ENCODE measurements at regions not wholly inside any gene's neighbourhood (a gene's known extent, or its start where the extent isn't known, plus 50 kb on each side); places are given as distances from the start of the nearest gene placed in this dataset.

DNA sequence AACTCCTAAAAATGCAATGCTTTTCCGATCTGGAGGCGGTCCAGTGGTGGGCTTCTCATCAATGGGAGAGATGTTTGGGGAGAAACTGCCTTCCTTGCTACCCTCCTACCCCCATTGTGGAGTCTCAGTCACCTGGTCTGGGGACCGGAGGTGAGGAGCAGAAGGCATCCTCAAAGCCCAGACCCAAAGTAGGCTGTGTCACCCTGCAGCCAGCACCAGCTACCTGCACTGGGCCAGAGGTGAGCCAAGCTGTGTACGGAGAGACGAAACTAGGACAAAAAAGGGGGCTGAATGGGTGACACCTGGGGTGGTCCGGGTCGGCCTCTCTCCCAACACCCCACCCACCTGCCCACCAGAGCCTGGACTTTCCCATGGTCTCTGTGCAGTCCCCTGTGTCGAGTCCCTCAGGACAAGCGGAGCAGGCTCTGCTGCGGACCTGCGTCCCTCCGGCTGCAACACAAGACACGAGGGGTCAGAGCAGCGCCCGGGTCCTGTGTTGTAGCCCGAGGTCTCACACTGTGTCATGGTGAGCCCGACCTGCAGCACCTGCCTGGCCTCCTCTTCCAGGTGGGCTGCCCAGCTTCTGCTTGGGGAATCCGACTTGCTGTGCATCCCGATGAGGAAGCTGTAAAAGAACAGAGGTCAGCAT lies 68.0 kb upstream of the RMP24 start:
- TF ChIP-seq, protein P1, sequence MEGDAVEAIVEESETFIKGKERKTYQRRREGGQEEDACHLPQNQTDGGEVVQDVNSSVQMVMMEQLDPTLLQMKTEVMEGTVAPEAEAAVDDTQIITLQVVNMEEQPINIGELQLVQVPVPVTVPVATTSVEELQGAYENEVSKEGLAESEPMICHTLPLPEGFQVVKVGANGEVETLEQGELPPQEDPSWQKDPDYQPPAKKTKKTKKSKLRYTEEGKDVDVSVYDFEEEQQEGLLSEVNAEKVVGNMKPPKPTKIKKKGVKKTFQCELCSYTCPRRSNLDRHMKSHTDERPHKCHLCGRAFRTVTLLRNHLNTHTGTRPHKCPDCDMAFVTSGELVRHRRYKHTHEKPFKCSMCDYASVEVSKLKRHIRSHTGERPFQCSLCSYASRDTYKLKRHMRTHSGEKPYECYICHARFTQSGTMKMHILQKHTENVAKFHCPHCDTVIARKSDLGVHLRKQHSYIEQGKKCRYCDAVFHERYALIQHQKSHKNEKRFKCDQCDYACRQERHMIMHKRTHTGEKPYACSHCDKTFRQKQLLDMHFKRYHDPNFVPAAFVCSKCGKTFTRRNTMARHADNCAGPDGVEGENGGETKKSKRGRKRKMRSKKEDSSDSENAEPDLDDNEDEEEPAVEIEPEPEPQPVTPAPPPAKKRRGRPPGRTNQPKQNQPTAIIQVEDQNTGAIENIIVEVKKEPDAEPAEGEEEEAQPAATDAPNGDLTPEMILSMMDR (IDR thresholded peaks at IDR 0.05), result no peak
- no peak for TF ChIP-seq POLR2A (IDR thresholded peaks at IDR 0.05)

All from adrenal gland (tissue), 5 donors.